Uterus (tissue), 2 donors: ENCODE measurements at regions not wholly inside any gene's neighbourhood (a gene's known extent, or its start where the extent isn't known, plus 50 kb on each side); places are given as distances from the start of the nearest gene placed in this dataset.

Source experiments
- CTCF ChIP-seq, 4 experiments: fragments of 200-600 bp in 2 of 4; fragments of 450-650 bp in 2 of 4; sonication (generic) in 2 of 4; IDR thresholded peaks; one replicate each; pipeline ENCODE4 v1.5.1; 2016 to 2019; ENCODE audit warnings: antibody characterized with exemption in 4 of 4, mild to moderate bottlenecking in 2 of 4, moderate library complexity in 1 of 4
- POLR2A ChIP-seq, 2 donors: fragments of 450-650 bp; IDR thresholded peaks; one replicate each; pipeline ENCODE4 v1.6.1; 2016; ENCODE audit warnings: antibody characterized with exemption in 2 of 2, mild to moderate bottlenecking in 1 of 2, moderate library complexity in 1 of 2

GRCh38 chr5:53191548-53192165, 82.1 kb upstream of the MOCS2 start:
- TF ChIP-seq CTCF (IDR thresholded peaks at IDR 0.05) (no peak), POLR2A (IDR thresholded peaks at IDR 0.05) (no peak)
